OCI-LY1 (cell line): ENCODE measurements at regions not wholly inside any gene's neighbourhood (a gene's known extent, or its start where the extent isn't known, plus 50 kb on each side); places are given as distances from the start of the nearest gene placed in this dataset.

Source experiments
- H2AFZ ChIP-seq: fragments of 200-600 bp; sonication (generic), shearing (Covaris generic); 2 replicates; pipeline ENCODE4 v1.6.0; 2014; ENCODE audit warnings: antibody characterized with exemption, mild to moderate bottlenecking, low read length
- H3F3A ChIP-seq: fragments of 200-600 bp; sonication (generic), shearing (Covaris generic); 2 replicates; pipeline ENCODE4 v1.6.0; 2014; ENCODE audit warnings: mild to moderate bottlenecking, antibody characterized with exemption, low read length, moderate library complexity; ENCODE audit not compliant: insufficient read depth
- H3K27ac ChIP-seq: fragments of 200-600 bp; sonication (generic); 2 replicates; pipeline ENCODE4 v1.5.1; 2014; ENCODE audit warnings: low read length, mixed run types, mild to moderate bottlenecking, low read depth; ENCODE audit not compliant: poor library complexity, severe bottlenecking
- H3K27me3 ChIP-seq: fragments of 200-600 bp; sonication (generic); 2 replicates; pipeline ENCODE4 v1.6.0; 2014; ENCODE audit warnings: antibody characterized with exemption, mild to moderate bottlenecking, low read length, moderate library complexity; ENCODE audit not compliant: insufficient read depth
- H3K36me3 ChIP-seq: fragments of 200-600 bp; sonication (generic); 2 replicates; pipeline ENCODE4 v1.6.1; 2014; ENCODE audit warnings: mild to moderate bottlenecking, antibody characterized with exemption, low read length, moderate library complexity, mixed read lengths; ENCODE audit not compliant: insufficient read depth
- H3K4me1 ChIP-seq: fragments of 200-600 bp; sonication (generic); 2 replicates; pipeline ENCODE4 v1.5.1; 2014; ENCODE audit warnings: mild to moderate bottlenecking, low read length, moderate library complexity; ENCODE audit not compliant: insufficient read depth, severe bottlenecking
- H3K4me2 ChIP-seq: fragments of 200-600 bp; sonication (generic), shearing (Covaris generic); 2 replicates; pipeline ENCODE4 v1.6.1; 2014; ENCODE audit warnings: low read length
- H3K4me3 ChIP-seq: fragments of 200-600 bp; sonication (generic); 2 replicates; pipeline ENCODE4 v1.5.1; 2014; ENCODE audit warnings: low read length, low read depth, mild to moderate bottlenecking, mixed read lengths; ENCODE audit not compliant: poor library complexity, severe bottlenecking
- H3K79me2 ChIP-seq: fragments of 200-600 bp; shearing (Covaris generic); 2 replicates; pipeline ENCODE4 v1.6.1; 2016; ENCODE audit warnings: mixed run types, low read length, mixed read lengths; ENCODE audit not compliant: insufficient read depth
- H3K9ac ChIP-seq: fragments of 200-600 bp; sonication (generic), shearing (Covaris generic); 2 replicates; pipeline ENCODE4 v1.6.1; 2014; ENCODE audit warnings: mild to moderate bottlenecking, low read length, mixed read lengths
- H3K9me2 ChIP-seq: fragments of 200-600 bp; sonication (generic), shearing (Covaris generic); 2 replicates; pipeline ENCODE4 v1.6.1; 2014; ENCODE audit warnings: low read depth, mild to moderate bottlenecking, low read length, mixed read lengths
- H3K9me3 ChIP-seq: fragments of 200-600 bp; shearing (Covaris generic); 2 replicates; pipeline ENCODE4 v1.6.1; 2014; ENCODE audit warnings: low read length, mixed read lengths
- H4K20me1 ChIP-seq: fragments of 200-600 bp; sonication (generic), shearing (Covaris generic); 2 replicates; pipeline ENCODE4 v1.6.0; 2016; ENCODE audit warnings: mild to moderate bottlenecking, low read length; ENCODE audit not compliant: insufficient read depth
- EZH2 ChIP-seq: fragments of 200-600 bp; sonication (generic), shearing (Covaris generic); IDR thresholded peaks from 2 replicates; pipeline ENCODE4 v1.8.0; 2017; ENCODE audit warnings: borderline replicate concordance, mixed run types, mild to moderate bottlenecking, antibody characterized with exemption, low read length, moderate library complexity, mixed read lengths
- TF ChIP-seq, protein P1 (sequence below): fragments of 200-600 bp; sonication (generic), shearing (Covaris generic); IDR thresholded peaks from 2 replicates; pipeline ENCODE4 v1.5.1; 2017; ENCODE audit warnings: mild to moderate bottlenecking, antibody characterized with exemption, low read length, moderate library complexity, mixed read lengths

DNA sequence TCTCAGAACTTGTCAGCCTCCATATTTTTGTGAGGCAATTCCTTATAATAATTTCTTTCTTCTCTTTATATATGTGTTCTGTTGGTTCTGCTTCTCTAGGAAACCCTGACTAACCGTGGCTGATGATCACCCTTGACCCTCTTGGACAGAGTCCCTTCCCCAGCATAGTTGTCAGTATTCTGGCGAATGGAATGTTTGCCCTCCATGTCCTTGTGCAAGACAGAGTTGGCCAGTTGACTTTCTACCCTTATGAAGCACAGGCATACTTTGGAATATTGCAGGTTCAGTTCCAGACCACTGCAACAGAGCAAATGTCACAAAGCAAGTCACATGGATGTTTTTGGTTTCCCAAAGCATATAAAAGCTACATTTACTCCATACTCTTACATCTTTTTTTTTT lies 297.7 kb upstream of the SHH start:
- no peak overlapping the region for H3K4me2 ChIP-seq
- H3K27me3 ChIP-seq = no peaks in the 10 kb centered on the region
- H3K9me2 ChIP-seq = no peaks in the 10 kb centered on the region
- no peak overlapping the region for H3K27ac ChIP-seq
- no peaks in the 10 kb centered on the region for H4K20me1 ChIP-seq
- H3K9me3 ChIP-seq = no peaks in the 10 kb centered on the region
- H3F3A ChIP-seq = no peaks in the 10 kb centered on the region
- no peak overlapping the region for H2AFZ ChIP-seq
- no peaks in the 10 kb centered on the region for H3K79me2 ChIP-seq
- H3K9ac ChIP-seq = no peak overlapping the region
- H3K36me3 ChIP-seq = no peaks in the 10 kb centered on the region
- TF ChIP-seq, protein P1, sequence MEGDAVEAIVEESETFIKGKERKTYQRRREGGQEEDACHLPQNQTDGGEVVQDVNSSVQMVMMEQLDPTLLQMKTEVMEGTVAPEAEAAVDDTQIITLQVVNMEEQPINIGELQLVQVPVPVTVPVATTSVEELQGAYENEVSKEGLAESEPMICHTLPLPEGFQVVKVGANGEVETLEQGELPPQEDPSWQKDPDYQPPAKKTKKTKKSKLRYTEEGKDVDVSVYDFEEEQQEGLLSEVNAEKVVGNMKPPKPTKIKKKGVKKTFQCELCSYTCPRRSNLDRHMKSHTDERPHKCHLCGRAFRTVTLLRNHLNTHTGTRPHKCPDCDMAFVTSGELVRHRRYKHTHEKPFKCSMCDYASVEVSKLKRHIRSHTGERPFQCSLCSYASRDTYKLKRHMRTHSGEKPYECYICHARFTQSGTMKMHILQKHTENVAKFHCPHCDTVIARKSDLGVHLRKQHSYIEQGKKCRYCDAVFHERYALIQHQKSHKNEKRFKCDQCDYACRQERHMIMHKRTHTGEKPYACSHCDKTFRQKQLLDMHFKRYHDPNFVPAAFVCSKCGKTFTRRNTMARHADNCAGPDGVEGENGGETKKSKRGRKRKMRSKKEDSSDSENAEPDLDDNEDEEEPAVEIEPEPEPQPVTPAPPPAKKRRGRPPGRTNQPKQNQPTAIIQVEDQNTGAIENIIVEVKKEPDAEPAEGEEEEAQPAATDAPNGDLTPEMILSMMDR = no peak
- no peak for TF ChIP-seq EZH2
- H3K4me1 ChIP-seq = no peaks in the 10 kb centered on the region
- H3K4me3 ChIP-seq = no peak overlapping the region

DNA sequence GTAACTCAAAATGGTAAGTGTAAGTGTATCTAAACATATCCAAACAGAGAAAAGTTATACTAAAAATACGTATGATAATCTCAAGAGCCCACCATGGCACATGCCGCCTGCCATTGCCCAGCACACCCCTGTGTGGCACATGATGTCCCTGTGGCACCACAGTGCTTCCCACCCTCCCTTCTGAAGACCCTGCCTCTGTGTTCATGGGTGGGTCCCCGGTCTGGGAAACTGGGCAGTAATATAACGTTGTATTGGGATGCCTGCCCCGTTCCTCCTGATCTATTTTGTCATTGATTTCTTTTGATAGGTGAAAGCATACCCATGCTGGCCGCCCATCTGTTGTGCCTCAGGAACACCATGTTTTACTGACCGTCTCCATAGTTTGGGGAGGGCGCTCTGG lies 296.8 kb upstream of the SHH start:
- no peak for TF ChIP-seq EZH2
- TF ChIP-seq, protein P1 = no peak

DNA sequence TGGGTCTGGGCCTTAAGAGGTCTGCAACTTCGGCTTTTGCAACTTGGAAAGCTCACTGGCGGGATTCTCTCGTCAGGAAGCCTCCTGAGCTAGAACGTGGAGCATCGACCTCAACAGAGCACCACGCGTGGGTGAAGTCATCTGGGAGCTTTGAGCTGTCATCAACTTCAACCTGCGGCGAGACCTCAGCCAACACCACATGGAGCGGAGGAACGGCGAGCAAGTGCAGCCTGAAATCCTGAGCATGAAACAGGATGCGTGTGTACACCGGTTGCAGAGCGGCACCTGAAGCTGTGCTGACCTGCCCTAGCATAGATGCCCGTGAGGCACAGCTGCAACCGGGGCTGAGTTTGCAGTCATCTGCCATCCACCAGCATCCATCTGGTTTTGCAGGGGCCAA lies 295.7 kb upstream of the SHH start:
- Histone ChIP-seq H3F3A (no peaks in the 10 kb centered on the region), H3K4me3 (no peak overlapping the region), H3K4me1 (no peaks in the 10 kb centered on the region), H3K27ac (no peak overlapping the region), H3K9me2 (no peaks in the 10 kb centered on the region), H3K9ac (no peak overlapping the region), H3K36me3 (no peaks in the 10 kb centered on the region), H2AFZ (no peak overlapping the region), H4K20me1 (no peaks in the 10 kb centered on the region), H3K27me3 (no peaks in the 10 kb centered on the region; the same call in 1 of the 2 replicates), H3K4me2 (no peak overlapping the region), H3K9me3 (no peaks in the 10 kb centered on the region), H3K79me2 (no peaks in the 10 kb centered on the region)
- TF ChIP-seq, protein P1 = no peak
- no peak for TF ChIP-seq EZH2

More for the DNA sequence above, 296.8 kb upstream of the SHH start:
- Histone ChIP-seq H3K9ac (no peak overlapping the region), H3K27ac (no peak overlapping the region), H3K4me1 (no peaks in the 10 kb centered on the region), H2AFZ (no peak overlapping the region), H3K4me3 (no peak overlapping the region), H4K20me1 (no peaks in the 10 kb centered on the region), H3K4me2 (no peak overlapping the region), H3K27me3 (no peaks in the 10 kb centered on the region; the same call in 1 of the 2 replicates), H3F3A (no peaks in the 10 kb centered on the region), H3K36me3 (no peaks in the 10 kb centered on the region), H3K79me2 (no peaks in the 10 kb centered on the region), H3K9me2 (no peaks in the 10 kb centered on the region), H3K9me3 (no peaks in the 10 kb centered on the region)
